GM18868 (cell line): ENCODE measurements at regions not wholly inside any gene's neighbourhood (a gene's known extent, or its start where the extent isn't known, plus 50 kb on each side); places are given as distances from the start of the nearest gene placed in this dataset.

ENCODE experiments used
- ATAC-seq: cut with Tn5 transposase; IDR thresholded peaks from one replicate; pipeline ENCODE4 v1.9.1; 2021; ENCODE audit warnings: mild to moderate bottlenecking, moderate library complexity; ENCODE audit not compliant: unreplicated experiment

DNA sequence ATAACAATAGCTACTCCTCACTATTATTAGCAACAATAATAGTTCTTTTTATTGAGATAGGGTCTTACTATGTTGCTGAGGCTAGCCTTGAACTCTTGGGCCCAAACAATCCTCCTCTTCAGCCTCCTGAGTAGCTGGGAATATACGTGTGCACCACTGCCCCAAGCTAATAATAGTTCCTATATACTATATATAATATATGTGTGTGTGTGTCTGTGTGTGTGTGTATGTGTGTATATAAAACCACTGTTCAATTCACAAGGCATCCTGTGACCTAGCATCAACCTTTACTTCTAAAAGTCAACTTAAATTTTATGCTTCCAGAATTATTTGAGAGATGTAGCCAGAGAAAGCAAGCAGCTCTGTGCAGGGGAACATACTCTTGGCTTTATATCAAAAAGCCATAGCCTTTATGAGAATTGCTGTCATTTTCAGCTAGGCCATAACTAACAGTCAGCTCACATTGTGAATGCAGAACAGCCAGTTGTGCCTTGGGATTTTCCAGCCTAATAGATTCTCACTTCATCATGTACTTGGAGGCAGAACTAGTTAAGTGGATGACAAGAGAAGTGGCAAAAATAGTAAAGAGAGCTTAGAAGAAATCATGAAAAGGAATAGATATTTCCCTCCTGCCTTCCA is 665.5 kb downstream of the NYAP2 start:
- no peak for ATAC-seq

- ATAC-seq = no peak
Observed at GRCh38 chr2:226063704-226064440, 664.4 kb downstream of the NYAP2 start.

DNA sequence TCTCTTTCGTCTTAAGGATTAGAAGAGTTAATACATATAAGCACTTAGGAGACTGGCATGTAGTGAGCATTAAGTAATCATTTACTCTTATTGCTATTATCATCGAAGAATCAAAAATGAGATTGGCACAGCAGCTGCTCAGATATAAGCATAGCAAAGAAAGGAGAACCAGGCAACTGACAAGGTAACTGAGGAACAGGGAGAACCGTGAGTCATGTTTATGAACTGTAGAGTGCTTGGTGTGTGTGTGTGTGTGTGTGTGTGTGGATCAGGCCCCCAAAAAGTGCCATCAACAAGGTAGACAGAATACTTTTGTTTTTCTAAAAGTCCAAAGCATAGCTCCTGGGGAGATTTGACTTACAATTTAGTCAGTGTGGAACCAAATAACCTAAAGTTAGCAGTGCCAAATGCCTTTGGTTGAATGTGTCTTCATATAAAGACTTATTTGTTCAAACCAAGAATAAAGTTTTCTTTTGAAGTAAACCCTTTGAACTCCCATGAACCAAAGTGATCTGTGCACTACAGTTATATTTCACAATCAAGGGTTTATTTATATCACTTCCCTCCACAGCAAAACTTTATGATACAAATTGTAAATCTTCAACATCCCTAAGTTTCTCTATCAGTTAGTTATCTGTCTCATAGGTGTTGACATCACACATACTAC is 660.6 kb downstream of the NYAP2 start:
- ATAC-seq = no peak

DNA sequence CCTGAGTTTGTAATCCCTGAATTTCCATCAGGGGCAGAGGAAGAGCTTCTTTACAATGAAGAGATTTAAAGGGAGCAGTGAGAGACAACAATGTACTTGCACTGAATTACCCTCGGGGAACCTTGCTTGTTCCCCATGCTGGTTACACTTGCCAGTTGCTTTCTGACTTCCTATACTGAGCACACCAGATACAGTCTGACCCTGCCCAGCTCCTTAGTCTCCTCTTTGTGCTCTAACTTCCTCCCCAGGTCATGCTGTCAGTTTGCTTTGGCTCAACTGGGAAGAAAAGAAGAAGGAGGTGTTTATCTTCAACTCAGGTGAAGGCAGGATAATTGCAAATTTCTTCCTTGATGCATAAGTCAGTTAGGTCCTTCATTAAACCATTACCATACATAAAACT is 658.4 kb downstream of the NYAP2 start:
- no peak for ATAC-seq

DNA sequence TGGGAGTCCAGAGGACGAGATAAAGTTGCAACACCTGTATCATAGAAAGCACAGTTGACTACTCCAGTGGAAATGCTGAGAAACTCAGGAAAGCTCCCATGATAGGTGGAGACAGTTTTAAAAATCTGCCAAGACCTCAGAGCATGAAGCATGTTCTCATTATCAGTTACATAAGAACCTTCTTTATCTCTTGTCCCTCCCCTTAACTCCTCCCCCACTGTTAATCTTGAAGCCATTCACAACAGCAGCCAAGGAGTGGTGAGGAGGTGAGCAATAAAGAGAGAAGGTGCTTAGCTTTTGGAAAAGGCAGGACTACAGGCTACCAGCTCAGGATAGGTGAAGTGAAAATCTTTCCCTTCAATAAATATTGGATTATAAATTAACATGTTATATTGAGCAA is 657.9 kb downstream of the NYAP2 start:
- no peak for ATAC-seq

DNA sequence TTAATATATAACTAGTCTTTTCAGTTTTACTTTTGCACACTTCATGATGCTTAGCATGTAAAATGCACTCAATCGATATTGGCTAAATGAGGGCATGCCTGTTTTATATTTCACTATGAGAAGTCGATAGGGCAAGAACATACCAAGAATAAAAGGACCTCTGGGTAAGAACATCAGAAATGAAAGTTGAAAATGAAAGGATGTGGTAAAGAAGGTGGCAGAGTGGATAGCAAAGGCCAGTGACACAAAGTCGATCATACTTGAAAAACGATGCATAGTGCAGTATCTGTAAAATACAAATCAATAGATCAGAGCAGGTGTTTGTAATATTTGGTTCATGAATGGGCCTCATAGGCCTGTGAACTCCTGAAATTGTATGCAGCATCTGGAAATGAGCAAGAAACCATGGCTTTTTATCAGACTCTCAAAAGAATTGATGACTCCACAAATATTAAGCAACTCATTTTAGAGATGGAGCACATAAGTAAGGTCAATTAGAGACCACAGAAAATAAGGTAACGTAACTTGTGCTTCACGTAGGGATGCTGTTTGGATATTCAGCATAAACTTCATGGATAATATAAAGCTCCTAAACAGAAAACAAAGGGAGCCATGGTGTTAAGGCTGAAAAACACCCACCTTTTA is 653.4 kb downstream of the NYAP2 start:
- no peak for ATAC-seq

DNA sequence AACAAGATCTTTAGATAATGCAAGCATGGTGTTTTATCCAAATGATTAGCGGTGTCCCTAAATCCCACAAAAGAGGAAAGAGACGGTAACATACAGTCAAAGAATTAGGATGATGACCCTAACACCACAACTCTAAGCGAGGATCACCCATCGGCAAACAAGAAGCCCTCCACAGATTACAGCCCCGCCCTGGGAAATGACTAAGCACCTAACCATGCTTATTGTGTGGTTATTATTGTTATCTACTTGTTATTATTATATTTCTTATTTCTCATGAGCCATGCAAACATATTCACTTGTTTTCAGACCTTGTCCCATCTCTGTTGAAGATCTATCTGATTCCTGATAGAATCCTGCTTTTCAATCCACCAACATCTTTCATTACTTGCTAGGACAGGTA is 651.3 kb downstream of the NYAP2 start:
- no peak for ATAC-seq

DNA sequence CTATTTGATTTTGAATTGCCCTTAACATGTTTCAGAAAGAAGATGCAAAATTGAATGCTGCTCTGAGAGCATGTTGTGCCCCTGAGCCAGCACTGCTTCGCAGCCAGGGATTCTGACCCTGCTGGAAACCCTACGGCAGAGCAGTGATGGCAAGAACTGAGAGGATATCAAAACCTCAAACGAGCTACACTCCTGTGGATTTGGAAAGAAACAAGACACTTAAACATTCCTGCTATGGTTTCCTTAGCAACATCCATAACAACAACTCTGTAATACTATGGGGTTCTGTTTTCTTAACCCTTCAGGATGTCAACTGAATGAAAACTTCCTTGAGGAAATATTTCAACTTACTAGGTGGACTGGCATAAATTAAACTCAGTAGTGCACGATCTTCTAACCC is 649.1 kb downstream of the NYAP2 start:
- ATAC-seq = no peak

DNA sequence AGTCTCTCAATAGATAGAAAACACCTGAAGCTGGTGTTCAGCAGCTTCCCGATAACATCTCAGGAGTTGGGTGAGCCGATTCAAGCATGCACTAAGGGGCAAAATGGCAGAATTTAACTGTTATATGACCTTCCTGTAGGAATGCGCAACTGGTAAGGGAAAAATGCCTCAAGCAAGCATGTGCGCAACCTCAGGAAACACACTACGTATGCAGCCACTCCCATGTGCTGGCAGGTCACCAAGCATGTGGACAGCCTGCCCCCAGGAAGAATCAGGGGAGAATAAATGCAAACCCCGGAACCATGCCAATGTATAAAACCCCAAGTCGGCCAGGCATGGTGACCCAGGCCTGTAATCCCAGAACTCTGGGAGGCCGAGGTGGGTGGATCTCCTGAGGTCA is 645.6 kb downstream of the NYAP2 start:
- no peak for ATAC-seq

GRCh38 chr2:226040344-226040900 is 640.9 kb downstream of the NYAP2 start:
- no peak for ATAC-seq

DNA sequence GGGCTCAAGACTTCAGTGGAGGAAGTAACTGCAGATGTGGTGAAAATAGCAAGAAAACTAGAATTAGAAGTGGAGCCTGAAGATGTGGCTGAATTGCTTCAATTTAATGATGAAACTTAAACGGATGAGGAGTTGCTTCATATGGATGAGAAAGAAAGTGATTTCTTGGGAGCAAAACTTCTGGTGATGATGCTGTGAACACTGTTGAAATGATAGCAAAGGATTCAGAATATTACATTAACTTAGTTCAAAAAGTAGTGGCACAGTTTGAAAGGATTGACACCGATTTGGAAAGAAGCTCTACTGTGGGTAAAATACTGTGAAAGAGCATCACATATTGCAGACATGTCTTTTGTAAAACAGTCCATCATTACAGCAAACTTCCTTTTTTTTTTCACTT is 638.0 kb downstream of the NYAP2 start:
- ATAC-seq = no peak

- peak; percentile 24 for ATAC-seq
Observed at GRCh38 chr2:226031647-226032501, 632.4 kb downstream of the NYAP2 start.

GRCh38 chr2:226030788-226031646 is 631.5 kb downstream of the NYAP2 start:
- peak; percentile 76 for ATAC-seq

DNA sequence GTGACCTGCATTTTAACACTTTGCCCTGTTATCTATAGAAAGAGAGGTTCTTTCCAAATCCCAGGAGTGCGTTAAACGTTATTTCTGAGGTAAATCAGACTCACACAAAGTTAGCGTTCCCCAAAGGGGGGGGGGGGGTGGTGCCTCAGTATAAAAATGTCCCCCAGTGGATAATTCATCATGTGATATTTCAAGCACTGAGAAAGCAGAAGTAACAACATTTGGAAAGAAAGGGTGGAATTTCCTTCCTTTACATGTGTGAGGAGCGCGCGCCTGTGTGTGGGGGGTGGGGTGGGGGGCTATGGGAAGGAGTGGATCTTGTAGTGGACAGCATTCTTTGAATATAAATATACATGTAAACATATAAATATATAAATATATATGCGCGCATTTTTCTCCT is 630.9 kb downstream of the NYAP2 start:
- ATAC-seq = no peak

DNA sequence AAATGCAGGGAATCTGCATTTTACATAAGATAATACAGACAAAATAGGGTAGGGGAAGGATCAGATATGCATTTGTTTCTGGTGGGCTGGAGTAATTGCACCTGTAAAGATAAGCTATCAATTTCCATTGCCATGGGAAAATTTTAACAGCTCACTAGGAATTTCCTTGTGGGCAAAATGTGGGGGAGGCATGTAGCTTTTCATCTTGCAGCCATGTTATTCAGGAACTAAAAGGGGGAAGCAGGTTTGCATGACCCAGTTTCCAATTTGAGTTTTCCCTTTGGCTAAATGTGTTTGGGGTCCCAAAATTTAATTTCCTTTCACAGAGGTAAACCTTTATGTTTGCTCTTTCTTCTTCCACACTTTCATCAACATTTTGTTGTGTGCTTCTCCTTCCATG is 624.4 kb downstream of the NYAP2 start:
- no peak for ATAC-seq

- no peak for ATAC-seq
Observed at GRCh38 chr2:226023383-226023782, 623.9 kb downstream of the NYAP2 start.

- no peak for ATAC-seq
Observed at GRCh38 chr2:226020956-226021355, 621.4 kb downstream of the NYAP2 start.

GRCh38 chr2:226020176-226020575 is 620.7 kb downstream of the NYAP2 start:
- no peak for ATAC-seq

DNA sequence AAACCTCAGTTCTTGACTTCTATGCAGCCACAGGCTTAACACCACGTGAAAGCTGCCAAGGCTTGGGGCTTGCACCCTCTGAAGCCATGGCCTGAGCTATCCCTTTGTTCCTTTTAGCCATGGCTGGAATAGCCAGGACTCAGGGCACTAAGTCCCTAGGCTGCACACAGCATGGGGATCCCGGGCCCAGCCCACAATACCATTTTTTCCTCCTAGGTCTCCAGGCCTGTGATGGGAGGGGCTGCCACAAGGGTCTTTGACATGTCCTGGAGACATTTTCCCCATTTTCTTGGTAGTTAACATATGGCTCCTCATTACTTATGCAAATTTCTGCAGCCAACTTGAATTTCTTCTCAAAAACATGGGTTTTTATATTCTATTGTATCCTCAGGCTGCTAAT is 619.1 kb downstream of the NYAP2 start:
- no peak for ATAC-seq

- ATAC-seq = no peak
Observed at GRCh38 chr2:226017537-226017936, 618.0 kb downstream of the NYAP2 start.
